Neural progenitor cell (in vitro differentiated cells): ENCODE measurements at regions not wholly inside any gene's neighbourhood (a gene's known extent, or its start where the extent isn't known, plus 50 kb on each side); places are given as distances from the start of the nearest gene placed in this dataset.

Experiments used
- EZH2 ChIP-seq: fragments of 200-600 bp; sonication (generic); IDR thresholded peaks from 2 replicates; pipeline ENCODE4 v1.6.1; 2017; ENCODE audit warnings: antibody characterized with exemption, mild to moderate bottlenecking, moderate library complexity
- EZH2phosphoT487 ChIP-seq: fragments of 200-600 bp; sonication (generic); IDR thresholded peaks from 2 replicates; pipeline ENCODE4 v1.6.1; 2017; ENCODE audit warnings: antibody characterized with exemption
- TF ChIP-seq, protein P1 (sequence below): fragments of 200-600 bp; sonication (generic); IDR thresholded peaks from 2 replicates; pipeline ENCODE4 v1.5.1; 2017; ENCODE audit warnings: antibody characterized with exemption, mild to moderate bottlenecking

DNA sequence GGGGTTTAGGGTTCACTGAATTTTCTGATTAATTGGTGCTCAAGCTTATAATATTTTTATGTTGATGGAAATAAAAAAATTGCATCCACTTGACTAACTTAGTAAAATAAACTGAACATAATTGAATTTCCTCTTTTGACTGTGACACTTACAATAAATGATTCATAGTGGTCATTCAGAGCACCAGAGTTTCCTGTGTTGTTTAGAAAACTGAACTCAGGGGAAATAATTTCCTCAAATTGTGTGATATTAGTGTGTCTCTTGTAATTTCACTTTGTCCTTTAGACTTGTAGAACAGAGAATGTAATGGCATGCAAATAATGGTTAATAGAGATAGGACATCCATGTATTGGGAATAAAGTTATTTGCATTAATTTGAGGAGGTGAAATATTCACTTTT, 319.7 kb upstream of the MAN1A1 start:
- TF ChIP-seq, protein P1, sequence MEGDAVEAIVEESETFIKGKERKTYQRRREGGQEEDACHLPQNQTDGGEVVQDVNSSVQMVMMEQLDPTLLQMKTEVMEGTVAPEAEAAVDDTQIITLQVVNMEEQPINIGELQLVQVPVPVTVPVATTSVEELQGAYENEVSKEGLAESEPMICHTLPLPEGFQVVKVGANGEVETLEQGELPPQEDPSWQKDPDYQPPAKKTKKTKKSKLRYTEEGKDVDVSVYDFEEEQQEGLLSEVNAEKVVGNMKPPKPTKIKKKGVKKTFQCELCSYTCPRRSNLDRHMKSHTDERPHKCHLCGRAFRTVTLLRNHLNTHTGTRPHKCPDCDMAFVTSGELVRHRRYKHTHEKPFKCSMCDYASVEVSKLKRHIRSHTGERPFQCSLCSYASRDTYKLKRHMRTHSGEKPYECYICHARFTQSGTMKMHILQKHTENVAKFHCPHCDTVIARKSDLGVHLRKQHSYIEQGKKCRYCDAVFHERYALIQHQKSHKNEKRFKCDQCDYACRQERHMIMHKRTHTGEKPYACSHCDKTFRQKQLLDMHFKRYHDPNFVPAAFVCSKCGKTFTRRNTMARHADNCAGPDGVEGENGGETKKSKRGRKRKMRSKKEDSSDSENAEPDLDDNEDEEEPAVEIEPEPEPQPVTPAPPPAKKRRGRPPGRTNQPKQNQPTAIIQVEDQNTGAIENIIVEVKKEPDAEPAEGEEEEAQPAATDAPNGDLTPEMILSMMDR: no peak
- TF ChIP-seq EZH2phosphoT487 (no peak), EZH2 (no peak)
